ENCODE measurements at regions not wholly inside any gene's neighbourhood (a gene's known extent, or its start where the extent isn't known, plus 50 kb on each side); places are given as distances from the start of the nearest gene placed in this dataset.

DNA sequence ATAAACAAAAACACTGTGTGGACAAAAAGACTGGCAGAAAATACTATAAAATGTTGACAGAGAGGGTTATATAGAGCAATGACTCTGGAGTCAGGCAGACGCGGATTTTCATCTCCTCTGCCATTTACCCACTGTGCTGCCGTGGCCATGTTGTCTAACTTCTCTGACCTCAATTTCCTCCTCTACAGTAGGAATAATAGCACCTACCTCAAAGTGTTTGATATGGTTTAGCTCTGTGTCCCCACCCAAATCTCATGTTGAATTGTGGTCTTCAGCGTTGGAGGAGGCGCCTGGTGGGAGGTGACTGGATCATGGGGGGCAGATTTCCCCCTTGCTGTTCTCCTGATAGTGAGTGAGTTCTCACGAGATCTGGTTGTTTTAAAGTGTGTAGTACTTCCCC, 78.2 kb upstream of the CALN1 start:
- TF ChIP-seq, protein P1, sequence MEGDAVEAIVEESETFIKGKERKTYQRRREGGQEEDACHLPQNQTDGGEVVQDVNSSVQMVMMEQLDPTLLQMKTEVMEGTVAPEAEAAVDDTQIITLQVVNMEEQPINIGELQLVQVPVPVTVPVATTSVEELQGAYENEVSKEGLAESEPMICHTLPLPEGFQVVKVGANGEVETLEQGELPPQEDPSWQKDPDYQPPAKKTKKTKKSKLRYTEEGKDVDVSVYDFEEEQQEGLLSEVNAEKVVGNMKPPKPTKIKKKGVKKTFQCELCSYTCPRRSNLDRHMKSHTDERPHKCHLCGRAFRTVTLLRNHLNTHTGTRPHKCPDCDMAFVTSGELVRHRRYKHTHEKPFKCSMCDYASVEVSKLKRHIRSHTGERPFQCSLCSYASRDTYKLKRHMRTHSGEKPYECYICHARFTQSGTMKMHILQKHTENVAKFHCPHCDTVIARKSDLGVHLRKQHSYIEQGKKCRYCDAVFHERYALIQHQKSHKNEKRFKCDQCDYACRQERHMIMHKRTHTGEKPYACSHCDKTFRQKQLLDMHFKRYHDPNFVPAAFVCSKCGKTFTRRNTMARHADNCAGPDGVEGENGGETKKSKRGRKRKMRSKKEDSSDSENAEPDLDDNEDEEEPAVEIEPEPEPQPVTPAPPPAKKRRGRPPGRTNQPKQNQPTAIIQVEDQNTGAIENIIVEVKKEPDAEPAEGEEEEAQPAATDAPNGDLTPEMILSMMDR (IDR thresholded peaks at IDR 0.05; ENCODE audit: control extremely low read depth, extremely low read depth, low read depth, missing control alignments) = no peak
- ChIA-PET CTCF (no interaction called here), POLR2A (no interaction called here)
- no peak for DNase-seq (ENCODE audit: extremely low spot score)

DNA sequence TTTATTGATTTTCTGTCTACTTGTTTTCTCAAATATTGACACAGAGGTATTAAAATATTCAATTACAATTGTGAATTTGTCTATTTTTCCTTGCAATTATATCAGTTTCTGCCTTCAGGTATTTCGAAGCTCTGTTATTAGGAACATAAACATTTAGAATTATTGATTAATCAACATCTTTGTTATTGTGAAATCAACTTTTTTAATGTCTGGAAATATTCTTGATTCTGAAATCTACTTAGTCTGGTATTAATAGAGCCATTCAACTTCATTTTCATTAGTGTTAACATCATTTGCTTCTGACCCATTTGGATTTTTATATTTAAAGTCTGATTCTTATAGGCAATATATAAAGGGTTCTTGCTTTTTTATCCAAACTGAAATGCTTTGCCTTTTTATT, 69.8 kb upstream of the CALN1 start:
- ChIA-PET POLR2A (no interaction called here), CTCF (no interaction called here)
- TF ChIP-seq, protein P1 (IDR thresholded peaks at IDR 0.05; ENCODE audit: control extremely low read depth, extremely low read depth, low read depth, missing control alignments) = no peak
- no peak for DNase-seq (ENCODE audit: extremely low spot score)

DNA sequence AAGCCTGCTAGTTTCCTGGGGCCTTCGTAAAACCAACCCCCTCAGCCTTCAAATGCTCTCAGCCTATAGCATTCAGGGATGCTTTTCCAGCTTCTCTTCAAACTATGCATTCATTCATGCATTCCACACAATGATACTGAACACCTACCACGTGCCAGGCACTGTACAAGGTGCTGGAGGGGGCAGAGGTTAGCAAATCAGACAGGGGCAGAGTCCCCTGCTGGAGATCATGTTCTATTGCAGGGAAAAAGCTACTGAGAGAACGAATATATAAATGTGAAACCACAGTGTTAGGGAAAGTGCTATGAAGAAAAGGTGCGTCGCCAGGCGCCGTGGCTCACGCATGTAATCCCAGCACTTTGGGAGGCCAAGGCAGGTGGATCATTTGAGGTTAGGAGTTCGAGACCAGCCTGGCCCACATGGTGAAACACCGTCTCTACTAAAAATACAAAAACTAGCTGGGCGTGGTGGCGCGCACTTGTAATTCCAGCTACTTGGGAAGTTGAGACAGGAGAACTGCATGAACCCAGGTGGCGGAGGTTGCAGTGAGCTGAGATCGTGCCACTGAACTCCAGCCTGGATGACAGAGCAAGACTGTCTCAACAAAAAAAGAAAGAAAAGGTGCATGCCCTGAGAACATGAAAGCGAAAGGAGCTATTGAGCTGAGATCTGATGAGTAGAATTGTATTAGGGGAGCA, 64.6 kb upstream of the CALN1 start:
- CTCF ChIA-PET = interaction anchor here (1.3 to 1.4 kb wide), 2 partner anchors 10 to 18 kb away, joined by 3 to 4 read pairs; no protein-coding TSS in a partner anchor
- no peak for DNase-seq (ENCODE audit: extremely low spot score)
- TF ChIP-seq, protein P1 (IDR thresholded peaks at IDR 0.05; ENCODE audit: control extremely low read depth, extremely low read depth, low read depth, missing control alignments) = no peak
- POLR2A ChIA-PET = no interaction called here

DNA sequence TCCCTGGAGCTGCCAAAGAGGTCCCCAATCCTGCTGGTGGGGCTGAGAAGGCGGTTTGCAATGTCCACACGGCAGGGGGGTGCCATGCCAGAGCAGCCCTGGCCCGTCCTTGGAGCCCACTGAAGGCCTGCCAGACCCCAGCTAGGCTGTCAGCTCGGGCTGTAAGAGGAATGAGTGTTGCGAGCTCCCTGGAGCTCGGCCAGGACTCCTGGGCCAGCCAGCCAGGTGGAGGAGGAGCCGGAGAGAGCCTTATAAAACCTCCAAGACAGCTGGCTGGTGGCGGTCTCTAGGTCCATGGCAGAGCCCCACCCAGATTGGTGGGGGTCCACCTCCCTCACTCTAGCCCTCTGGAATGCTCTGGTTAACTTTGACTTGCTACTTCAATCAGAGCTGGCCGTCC, 55.1 kb upstream of the CALN1 start:
- CTCF ChIA-PET = interaction anchor here (0.7 to 1.1 kb wide), 2 partner anchors 8 to 14 kb away, joined by 3 read pairs; no protein-coding TSS in a partner anchor
- DNase-seq (ENCODE audit: extremely low spot score) = no peak
- POLR2A ChIA-PET = no interaction called here
- TF ChIP-seq, protein P1 (IDR thresholded peaks at IDR 0.05; ENCODE audit: control extremely low read depth, extremely low read depth, low read depth, missing control alignments) = no peak

DNA sequence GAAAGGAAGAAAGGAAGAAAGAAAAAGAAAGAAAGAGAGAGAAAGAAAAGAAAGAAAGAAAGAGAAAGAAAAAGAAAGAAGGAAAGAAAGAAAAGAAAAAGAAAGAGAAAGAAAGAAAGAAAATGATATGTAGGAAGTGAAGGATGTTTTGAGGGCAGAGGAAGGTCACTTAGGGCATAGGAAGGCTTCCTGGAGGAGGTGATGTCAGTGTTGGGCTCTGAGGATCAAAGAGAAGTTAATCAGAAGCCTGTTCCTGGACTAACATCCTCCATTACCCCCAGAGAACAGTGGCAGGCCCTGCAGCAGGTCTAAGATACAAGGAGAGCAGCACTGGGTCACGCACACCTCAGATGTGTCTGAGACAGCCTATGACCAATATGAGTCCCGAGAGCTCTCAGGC, 54.7 kb upstream of the CALN1 start:
- no peak for DNase-seq (ENCODE audit: extremely low spot score)
- ChIA-PET POLR2A (no interaction called here), CTCF (no interaction called here)
- TF ChIP-seq, protein P1 (IDR thresholded peaks at IDR 0.05; ENCODE audit: control extremely low read depth, extremely low read depth, low read depth, missing control alignments) = no peak

DNA sequence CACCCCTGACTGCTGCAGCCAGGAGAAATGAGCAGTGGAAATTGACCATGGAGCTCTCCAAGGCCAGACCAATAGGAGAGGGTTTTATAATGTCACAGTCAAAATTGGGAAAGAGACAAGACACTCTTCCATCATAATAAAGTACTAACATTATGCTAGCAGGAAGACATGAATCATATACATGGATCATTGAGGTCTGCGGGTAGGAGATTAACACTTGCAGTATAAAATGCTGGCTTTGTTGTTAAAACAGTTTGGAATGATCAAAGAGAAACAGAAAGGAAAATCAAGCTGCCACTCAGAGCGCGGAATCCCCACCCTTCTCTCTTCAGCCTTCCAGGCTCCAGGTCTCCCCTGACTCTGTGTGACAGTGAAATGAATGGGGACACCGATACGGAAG, 53.4 kb upstream of the CALN1 start:
- CTCF ChIA-PET = no interaction called here

More for the DNA sequence above, 53.4 kb upstream of the CALN1 start:
- TF ChIP-seq, protein P1 (IDR thresholded peaks at IDR 0.05; ENCODE audit: control extremely low read depth, extremely low read depth, low read depth, missing control alignments) = no peak
- POLR2A ChIA-PET = no interaction called here
- no peak for DNase-seq (ENCODE audit: extremely low spot score)
